PC-3 (cell line): ENCODE measurements at regions not wholly inside any gene's neighbourhood (a gene's known extent, or its start where the extent isn't known, plus 50 kb on each side); places are given as distances from the start of the nearest gene placed in this dataset.
"Not testable (repeated sequence)": the region's sequence is repeated elsewhere in the genome, so short reads cannot be mapped to it uniquely, and the experiment has no call there.

Experiments
- ATAC-seq: fragments of 200-7000 bp; cut with Tn5 transposase; 2 replicates; pipeline ENCODE4 v1.9.1; 2020; ENCODE audit warnings: mild to moderate bottlenecking, moderate library complexity
- BruUV-seq: library from RNA; stranded (reverse); fragments of 400-500 nt; replicated peaks from 2 replicates; lab custom pipeline; 2021; lab: Mats Ljungman, UMichigan
- CTCF ChIA-PET: fragments of 300-600 bp; sonication (Branson Sonifier 250); formaldehyde crosslinking; loops from one replicate; lab custom pipeline; 2022; ENCODE audit warnings: antibody characterized with exemption; lab: Charles Lee
- POLR2A ChIA-PET: fragments of 300-600 bp; sonication (Branson Sonifier 250); formaldehyde crosslinking; loops from one replicate; lab custom pipeline; 2022; ENCODE audit warnings: antibody characterized with exemption; ENCODE audit not compliant: unreplicated experiment; lab: Charles Lee
- DNase-seq: peaks from one replicate; pipeline ENCODE4 v3.0.0-alpha.2; 2015
- H2AFZ ChIP-seq: fragments of 300-600 bp; sonication (generic); 2 replicates; pipeline ENCODE4 v1.6.0; 2016; ENCODE audit warnings: antibody characterized with exemption, low read length
- H3F3A ChIP-seq: fragments of 300-600 bp; sonication (generic); one replicate; pipeline ENCODE4 v1.6.0; 2017; ENCODE audit warnings: antibody characterized with exemption, low read length, control low read depth, mild to moderate bottlenecking; ENCODE audit not compliant: unreplicated experiment
- H3K27ac ChIP-seq: fragments of 300-600 bp; sonication (generic); 2 replicates; pipeline ENCODE4 v1.5.1; 2016; ENCODE audit warnings: mild to moderate bottlenecking, low read length
- H3K27me3 ChIP-seq: fragments of 300-600 bp; sonication (generic); 2 replicates; pipeline ENCODE4 v1.6.1; 2016; ENCODE audit warnings: low read length, mixed read lengths
- H3K36me3 ChIP-seq: fragments of 300-600 bp; sonication (generic); 2 replicates; pipeline ENCODE4 v1.6.1; 2016; ENCODE audit warnings: low read depth, mixed run types, low read length, mixed read lengths
- H3K4me1 ChIP-seq: fragments of 300-600 bp; sonication (generic); 2 replicates; pipeline ENCODE4 v1.5.1; 2016; ENCODE audit warnings: low read length; ENCODE audit not compliant: insufficient read depth
- H3K4me2 ChIP-seq: fragments of 300-600 bp; sonication (generic); 2 replicates; pipeline ENCODE4 v1.6.0; 2016; ENCODE audit warnings: low read length
- H3K4me3 ChIP-seq: fragments of 300-600 bp; sonication (generic); 2 replicates; pipeline ENCODE4 v1.5.1; 2016; ENCODE audit warnings: mild to moderate bottlenecking, low read length, mixed read lengths
- H3K79me2 ChIP-seq: fragments of 300-600 bp; sonication (generic); 2 replicates; pipeline ENCODE4 v1.6.1; 2017; ENCODE audit warnings: low read length, mixed read lengths
- H3K9ac ChIP-seq: fragments of 300-600 bp; sonication (generic); 2 replicates; pipeline ENCODE4 v1.6.0; 2016; ENCODE audit warnings: mild to moderate bottlenecking, low read length
- H3K9me2 ChIP-seq: fragments of 300-600 bp; sonication (generic); replicated peaks from 2 replicates; pipeline ENCODE4 v1.6.1; 2016; ENCODE audit warnings: mixed run types, low read length, mixed read lengths
- H3K9me3 ChIP-seq: fragments of 300-600 bp; sonication (generic); 2 replicates; pipeline ENCODE4 v1.6.1; 2016; ENCODE audit warnings: low read length, mixed read lengths
- H4K20me1 ChIP-seq: fragments of 300-600 bp; sonication (generic); 2 replicates; pipeline ENCODE4 v1.6.1; 2016; ENCODE audit warnings: low read length, mixed read lengths
- CTCF ChIP-seq: fragments of 300-600 bp; sonication (generic); conservative IDR thresholded peaks from 2 replicates; pipeline ENCODE4 v1.5.1; 2017; ENCODE audit warnings: antibody characterized with exemption, low read depth, mild to moderate bottlenecking, low read length
- EZH2 ChIP-seq: fragments of 300-600 bp; sonication (generic); IDR thresholded peaks from one replicate; pipeline ENCODE4 v1.6.1; 2017; ENCODE audit warnings: antibody characterized with exemption, mild to moderate bottlenecking, low read length; ENCODE audit not compliant: unreplicated experiment
- EZH2phosphoT487 ChIP-seq: fragments of 300-600 bp; sonication (generic); IDR thresholded peaks from 2 replicates; pipeline ENCODE4 v1.6.1; 2018; ENCODE audit warnings: mild to moderate bottlenecking, antibody characterized with exemption, low read length, borderline replicate concordance
- intact Hi-C: fragments of 100-400 bp; cut with micrococcal nuclease; formaldehyde crosslinking; loops from 2 replicates; pipeline ENCODE4 v1.9.0; 2023

GRCh38 chr5:82465235-82465634 lies 187.1 kb upstream of the RPS23 start:
- Histone ChIP-seq H2AFZ (no peak overlapping the region), H4K20me1 (no peaks in the 10 kb centered on the region), H3K36me3 (no peaks in the 10 kb centered on the region), H3K27me3 (no peaks in the 10 kb centered on the region), H3K9me2 (no peaks in the 10 kb centered on the region), H3K4me1 (no peaks in the 10 kb centered on the region), H3K9ac (no peak overlapping the region), H3F3A (no peaks in the 10 kb centered on the region), H3K4me3 (no peak overlapping the region), H3K27ac (no peak overlapping the region), H3K9me3 (no peaks in the 10 kb centered on the region), H3K4me2 (no peak overlapping the region), H3K79me2 (no peaks in the 10 kb centered on the region)
- intact Hi-C loops, result no loop called here
- DNase-seq, result no peak
- ChIA-PET CTCF (no interaction called here), POLR2A (no interaction called here)
- no TSS peak for BruUV-seq
- no peak for ATAC-seq
- no peak for TF ChIP-seq EZH2phosphoT487

- no peaks in the 10 kb centered on the region for H3K27me3 ChIP-seq
- DNase-seq, result no peak
- H3K4me3 ChIP-seq, result no peak overlapping the region
- H3K9me3 ChIP-seq, result no peaks in the 10 kb centered on the region
- H3K79me2 ChIP-seq, result no peaks in the 10 kb centered on the region
- H3K36me3 ChIP-seq, result no peaks in the 10 kb centered on the region
- H3K9ac ChIP-seq, result no peak overlapping the region
- H3K4me1 ChIP-seq, result no peaks in the 10 kb centered on the region
- intact Hi-C loops, result no loop called here
- POLR2A ChIA-PET, result no interaction called here
- no peak for ATAC-seq
- no peaks in the 10 kb centered on the region for H4K20me1 ChIP-seq
- H3F3A ChIP-seq, result no peaks in the 10 kb centered on the region
- BruUV-seq, result no TSS peak
- no peak overlapping the region for H3K27ac ChIP-seq
- TF ChIP-seq CTCF, result no peak
- TF ChIP-seq EZH2, result no peak
- no peak for TF ChIP-seq EZH2phosphoT487
- CTCF ChIA-PET, result no interaction called here
- H3K4me2 ChIP-seq, result no peak overlapping the region
- H2AFZ ChIP-seq, result no peak overlapping the region
- H3K9me2 ChIP-seq, result no peaks in the 10 kb centered on the region
Observed at GRCh38 chr5:82459626-82460025, 181.5 kb upstream of the RPS23 start.

GRCh38 chr5:82455317-82455716 lies 177.2 kb upstream of the RPS23 start:
- H3K4me3 ChIP-seq, H3K9me2 ChIP-seq, H3K36me3 ChIP-seq, H3F3A ChIP-seq, H2AFZ ChIP-seq, intact Hi-C loops, POLR2A ChIA-PET, BruUV-seq, H3K27me3 ChIP-seq, ATAC-seq, H3K27ac ChIP-seq, DNase-seq, H3K9me3 ChIP-seq, H3K4me2 ChIP-seq, H3K79me2 ChIP-seq, H3K4me1 ChIP-seq, H4K20me1 ChIP-seq, H3K9ac ChIP-seq, CTCF ChIA-PET: not testable (repeated sequence)

GRCh38 chr5:82448374-82448773 lies 170.2 kb upstream of the RPS23 start:
- intact Hi-C loops, result no loop called here
- H2AFZ ChIP-seq, result no peak overlapping the region
- no peaks in the 10 kb centered on the region for H3K4me1 ChIP-seq

More at GRCh38 chr5:82448374-82448773, 170.2 kb upstream of the RPS23 start:
- POLR2A ChIA-PET, result no interaction called here
- no peak overlapping the region for H3K27ac ChIP-seq
- H3K9me2 ChIP-seq, result no peaks in the 10 kb centered on the region
- H3K9me3 ChIP-seq, result no peaks in the 10 kb centered on the region
- no TSS peak for BruUV-seq
- no peak overlapping the region for H3K4me2 ChIP-seq
- no peak overlapping the region for H3K9ac ChIP-seq
- H3K79me2 ChIP-seq, result no peaks in the 10 kb centered on the region
- TF ChIP-seq EZH2phosphoT487 (no peak), EZH2 (no peak), CTCF (no peak)
- H4K20me1 ChIP-seq, result no peaks in the 10 kb centered on the region
- CTCF ChIA-PET, result no interaction called here
- no peaks in the 10 kb centered on the region for H3K27me3 ChIP-seq
- DNase-seq (no peak), ATAC-seq (no peak)
- H3K36me3 ChIP-seq, result no peaks in the 10 kb centered on the region
- no peak overlapping the region for H3K4me3 ChIP-seq
- no peaks in the 10 kb centered on the region for H3F3A ChIP-seq
